ENCODE measurements at regions not wholly inside any gene's neighbourhood (a gene's known extent, or its start where the extent isn't known, plus 50 kb on each side); places are given as distances from the start of the nearest gene placed in this dataset.

DNA sequence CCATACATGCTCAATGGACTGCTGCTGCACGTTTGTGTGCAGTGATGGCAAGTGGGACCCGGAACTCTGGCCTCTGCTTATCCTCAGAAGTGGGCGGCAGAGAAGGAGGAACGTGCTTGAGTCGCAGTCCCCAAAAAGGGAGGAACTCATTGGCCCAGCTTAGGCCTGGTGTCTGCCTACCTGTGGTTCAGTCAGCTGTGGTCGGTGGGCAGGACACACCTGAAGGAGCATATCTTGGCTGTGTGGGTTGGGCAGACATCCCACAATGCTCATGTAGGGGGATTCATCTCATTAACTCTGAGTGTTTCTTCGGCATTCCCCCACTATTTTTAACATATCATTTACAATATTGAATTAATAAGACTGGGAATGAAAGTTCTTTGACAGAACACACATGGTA is 122.9 kb upstream of the IL12B start:
- Histone ChIP-seq H3K9ac (no peak overlapping the region), H4K20me1 (ENCODE audit: insufficient read depth) (no peaks in the 10 kb centered on the region), H3K4me2 (no peak overlapping the region), H3K36me3 (ENCODE audit: insufficient read depth) (no peaks in the 10 kb centered on the region), H3K79me2 (ENCODE audit: insufficient read depth, low read depth) (no peaks in the 10 kb centered on the region), H2AFZ (ENCODE audit: low read depth) (no peak overlapping the region), H3K27ac (no peak overlapping the region), H3K4me3 (IDR thresholded peaks at IDR 0.05; ENCODE audit: insufficient read depth, low read depth, low read length) (no peak overlapping the region), H3K4me1 (ENCODE audit: low read depth, poor library complexity, severe bottlenecking) (peaks cover 26% of the 10 kb centered on the region), H3K27me3 (ENCODE audit: insufficient read depth, low read depth) (no peaks in the 10 kb centered on the region)
- TF ChIP-seq, protein P1, sequence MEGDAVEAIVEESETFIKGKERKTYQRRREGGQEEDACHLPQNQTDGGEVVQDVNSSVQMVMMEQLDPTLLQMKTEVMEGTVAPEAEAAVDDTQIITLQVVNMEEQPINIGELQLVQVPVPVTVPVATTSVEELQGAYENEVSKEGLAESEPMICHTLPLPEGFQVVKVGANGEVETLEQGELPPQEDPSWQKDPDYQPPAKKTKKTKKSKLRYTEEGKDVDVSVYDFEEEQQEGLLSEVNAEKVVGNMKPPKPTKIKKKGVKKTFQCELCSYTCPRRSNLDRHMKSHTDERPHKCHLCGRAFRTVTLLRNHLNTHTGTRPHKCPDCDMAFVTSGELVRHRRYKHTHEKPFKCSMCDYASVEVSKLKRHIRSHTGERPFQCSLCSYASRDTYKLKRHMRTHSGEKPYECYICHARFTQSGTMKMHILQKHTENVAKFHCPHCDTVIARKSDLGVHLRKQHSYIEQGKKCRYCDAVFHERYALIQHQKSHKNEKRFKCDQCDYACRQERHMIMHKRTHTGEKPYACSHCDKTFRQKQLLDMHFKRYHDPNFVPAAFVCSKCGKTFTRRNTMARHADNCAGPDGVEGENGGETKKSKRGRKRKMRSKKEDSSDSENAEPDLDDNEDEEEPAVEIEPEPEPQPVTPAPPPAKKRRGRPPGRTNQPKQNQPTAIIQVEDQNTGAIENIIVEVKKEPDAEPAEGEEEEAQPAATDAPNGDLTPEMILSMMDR (conservative IDR thresholded peaks at IDR 0.05; ENCODE audit: low read depth, low read length) = no peak

DNA sequence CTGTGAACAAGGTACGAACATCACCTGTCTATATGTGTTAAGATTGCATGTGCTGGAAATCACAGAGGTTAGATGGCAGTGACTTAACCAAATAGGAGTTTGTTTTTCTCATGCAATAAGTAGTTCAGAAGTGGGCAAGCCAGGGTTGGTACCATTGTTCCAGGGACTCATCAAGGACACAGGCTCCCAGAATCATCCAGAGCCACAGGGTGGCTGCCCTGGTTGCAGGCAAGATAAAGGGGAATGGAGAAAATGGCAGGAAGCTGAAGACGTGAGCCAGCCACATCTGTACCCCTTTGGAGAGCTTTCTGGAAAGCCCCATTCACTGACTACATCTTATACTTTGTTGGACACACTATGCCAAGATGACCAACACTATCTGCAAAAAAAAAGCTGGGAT is 126.0 kb upstream of the IL12B start:
- Histone ChIP-seq H2AFZ (ENCODE audit: low read depth) (no peak overlapping the region), H3K4me1 (ENCODE audit: low read depth, poor library complexity, severe bottlenecking) (peaks cover 35% of the 10 kb centered on the region), H3K27me3 (ENCODE audit: insufficient read depth, low read depth) (no peaks in the 10 kb centered on the region), H3K9ac (no peak overlapping the region), H3K27ac (no peak overlapping the region; the same call in 1 of the 2 replicates), H3K4me3 (IDR thresholded peaks at IDR 0.05; ENCODE audit: insufficient read depth, low read depth, low read length) (no peak overlapping the region), H4K20me1 (ENCODE audit: insufficient read depth) (no peaks in the 10 kb centered on the region), H3K4me2 (no peak overlapping the region; the same call in 1 of the 2 replicates), H3K36me3 (ENCODE audit: insufficient read depth) (no peaks in the 10 kb centered on the region), H3K79me2 (ENCODE audit: insufficient read depth, low read depth) (no peaks in the 10 kb centered on the region)
- TF ChIP-seq, protein P1 (conservative IDR thresholded peaks at IDR 0.05; ENCODE audit: low read depth, low read length) = no peak

DNA sequence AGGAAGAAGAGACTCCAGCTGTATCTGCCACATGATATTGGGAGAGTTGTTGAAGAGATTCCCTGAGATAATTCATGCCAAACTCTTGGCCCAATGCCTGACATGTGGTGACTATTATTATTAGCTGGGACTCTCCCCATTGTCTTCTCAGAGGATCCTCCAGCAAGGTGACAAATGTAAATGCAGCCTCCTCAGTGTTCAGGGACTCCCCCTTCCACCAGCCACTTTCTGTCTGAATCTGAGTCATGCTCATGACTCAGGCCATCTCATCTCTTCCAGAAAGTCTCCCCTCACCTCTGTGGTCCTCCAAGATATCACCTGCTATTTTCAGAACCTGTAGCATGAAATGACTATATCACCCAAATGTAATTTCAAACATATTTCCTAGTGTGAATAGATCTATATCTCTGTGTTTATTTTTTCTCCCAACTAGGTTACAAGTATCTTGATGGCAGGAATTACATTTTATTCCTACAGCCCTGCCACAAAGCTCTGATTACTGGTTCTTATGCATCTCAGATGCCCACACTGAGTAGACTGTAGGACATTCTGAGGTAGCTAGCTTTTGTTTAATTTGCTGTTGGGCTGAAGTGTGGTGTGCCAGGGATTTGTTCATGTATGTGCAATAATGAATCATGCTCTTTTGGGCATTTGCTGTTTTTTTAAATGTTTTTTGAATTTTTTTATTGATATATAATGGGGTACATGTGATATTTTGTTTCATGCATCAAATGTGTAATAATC is 126.6 kb upstream of the IL12B start:
- Histone ChIP-seq H3K27me3 (ENCODE audit: insufficient read depth, low read depth) (no peaks in the 10 kb centered on the region), H3K9ac (no peak overlapping the region), H3K4me3 (IDR thresholded peaks at IDR 0.05; ENCODE audit: insufficient read depth, low read depth, low read length) (no peak overlapping the region), H3K79me2 (ENCODE audit: insufficient read depth, low read depth) (no peaks in the 10 kb centered on the region), H3K4me2 (peak overlapping the region; percentile 54), H4K20me1 (ENCODE audit: insufficient read depth) (no peaks in the 10 kb centered on the region), H3K27ac (peak overlapping the region; percentile 55; the same call in 1 of the 2 replicates), H3K36me3 (ENCODE audit: insufficient read depth) (no peaks in the 10 kb centered on the region), H3K4me1 (ENCODE audit: low read depth, poor library complexity, severe bottlenecking) (peaks cover 35% of the 10 kb centered on the region), H2AFZ (ENCODE audit: low read depth) (no peak overlapping the region)
- TF ChIP-seq, protein P1 (conservative IDR thresholded peaks at IDR 0.05; ENCODE audit: low read depth, low read length) = no peak

DNA sequence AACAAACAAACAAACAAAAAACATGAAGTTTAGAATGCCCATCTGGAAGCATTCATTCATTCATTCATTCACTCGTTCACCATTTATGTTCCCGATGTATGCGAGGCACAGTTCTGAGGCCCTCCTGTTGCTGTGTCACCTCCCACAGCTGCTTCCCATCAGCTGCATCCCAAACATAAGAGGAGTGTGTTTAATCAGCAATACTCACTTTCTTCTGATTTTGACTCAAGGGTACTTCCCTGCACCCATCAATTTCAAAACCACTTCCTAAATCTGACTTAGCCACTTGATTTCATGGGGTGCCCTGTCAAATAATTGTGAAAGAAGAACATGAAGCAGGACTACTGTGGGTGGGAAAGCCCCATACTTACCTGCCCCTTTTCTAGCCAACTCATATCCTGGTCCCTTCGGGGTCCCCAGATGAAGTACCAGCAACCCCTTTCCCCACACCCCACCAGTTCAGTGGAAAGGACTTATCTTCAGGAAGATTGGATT is 128.0 kb upstream of the IL12B start:
- Histone ChIP-seq H3K4me2 (no peak overlapping the region; the same call in 1 of the 2 replicates), H3K36me3 (ENCODE audit: insufficient read depth) (no peaks in the 10 kb centered on the region)

More for the DNA sequence above, 128.0 kb upstream of the IL12B start:
- Histone ChIP-seq H4K20me1 (ENCODE audit: insufficient read depth) (no peaks in the 10 kb centered on the region), H2AFZ (ENCODE audit: low read depth) (no peak overlapping the region), H3K27me3 (ENCODE audit: insufficient read depth, low read depth) (no peaks in the 10 kb centered on the region), H3K4me1 (ENCODE audit: low read depth, poor library complexity, severe bottlenecking) (peaks cover 35% of the 10 kb centered on the region), H3K27ac (no peak overlapping the region), H3K9ac (no peak overlapping the region), H3K4me3 (IDR thresholded peaks at IDR 0.05; ENCODE audit: insufficient read depth, low read depth, low read length) (no peak overlapping the region), H3K79me2 (ENCODE audit: insufficient read depth, low read depth) (no peaks in the 10 kb centered on the region)
- TF ChIP-seq, protein P1 (conservative IDR thresholded peaks at IDR 0.05; ENCODE audit: low read depth, low read length) = no peak

All from KMS-11 (cell line).